Esophagus squamous epithelium (tissue), 5 donors: ENCODE measurements at regions not wholly inside any gene's neighbourhood (a gene's known extent, or its start where the extent isn't known, plus 50 kb on each side); places are given as distances from the start of the nearest gene placed in this dataset.

ENCODE experiments used
- DNase-seq: peaks from one replicate; lab custom pipeline; 2025; lab: John Stamatoyannopoulos, UW
- H3K27ac ChIP-seq, 4 donors: fragments of 200-600 bp; sonication (generic); one replicate each; pipeline ENCODE4 v1.5.1; 2016 to 2019; ENCODE audit warnings: mild to moderate bottlenecking in 1 of 4
- H3K27me3 ChIP-seq, 4 donors: fragments of 200-600 bp; sonication (generic); 1 replicate in 3 of 4; 2 replicates in 1 of 4; pipeline versions ENCODE4 v1.5.1 to v1.6.0; 2017 to 2021; ENCODE audit warnings: antibody characterized with exemption in 1 of 4
- H3K36me3 ChIP-seq, 3 donors: fragments of 200-600 bp; sonication (generic); one replicate each; pipeline ENCODE4 v1.5.1; 2016 to 2019
- H3K4me1 ChIP-seq, 3 donors: fragments of 200-600 bp; sonication (generic); one replicate each; pipeline ENCODE4 v1.5.1; 2017 to 2019
- H3K4me3 ChIP-seq, 4 donors: fragments of 200-600 bp; sonication (generic); 1 replicate in 3 of 4; 2 replicates in 1 of 4; pipeline ENCODE4 v1.5.1; 2016 to 2019; ENCODE audit warnings: mild to moderate bottlenecking in 2 of 4, moderate library complexity in 1 of 4
- H3K9me3 ChIP-seq, 3 donors: fragments of 200-600 bp; sonication (generic); one replicate each; pipeline ENCODE4 v1.5.1; 2016 to 2019
- POLR2A ChIP-seq, 4 donors: fragments of 450-650 bp; IDR thresholded peaks; one replicate each; pipeline ENCODE4 v1.6.1; 2017; ENCODE audit warnings: antibody characterized with exemption in 4 of 4, mild to moderate bottlenecking in 4 of 4, moderate library complexity in 3 of 4
- WGBS, 2 donors: methylation state at CpG; one replicate each; pipeline ENCODE4 v1.1.5; 2018; 5-methylcytosine and 5-hydroxymethylcytosine counted together
- intact Hi-C: fragments of 100-400 bp; cut with DNase I; formaldehyde crosslinking; loops from one replicate; pipeline ENCODE4 v1.15.0; 2022
- TF ChIP-seq, protein P1 (sequence below), 6 experiments: fragments of 450-650 bp in 4 of 6; fragments of 200-600 bp in 2 of 6; sonication (generic) in 2 of 6; IDR thresholded peaks; one replicate each; pipeline ENCODE4 v1.5.1; 2016 to 2019; ENCODE audit warnings: antibody characterized with exemption in 6 of 6, mild to moderate bottlenecking in 4 of 6, moderate library complexity in 4 of 6
- donor health status: DM: yes; HTN: yes; CAD: no.

DNA sequence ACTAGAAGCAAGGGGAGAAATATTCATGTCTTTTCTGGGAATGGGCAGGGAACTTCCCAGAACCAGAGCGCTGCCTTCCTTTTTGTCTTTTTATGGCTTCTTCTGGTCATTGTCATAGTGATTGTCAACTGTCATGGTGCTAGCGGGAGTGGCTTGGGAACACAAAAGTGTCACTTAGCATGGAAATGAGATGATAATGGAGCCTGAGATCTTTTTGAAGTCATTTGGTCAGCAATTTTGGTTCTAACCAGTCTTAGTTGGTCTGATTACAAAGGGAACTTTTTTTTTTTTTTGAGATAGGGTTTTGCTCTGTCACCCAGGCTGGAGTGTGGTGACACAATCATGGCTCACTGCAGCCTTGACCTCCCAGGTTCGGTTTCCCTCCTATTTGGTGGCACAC, 62.7 kb upstream of the RPH3A start:
- Histone ChIP-seq H3K27ac (no peak overlapping the region), H3K4me3 (no peak overlapping the region), H3K27me3 (peaks cover 0 to 48% (median 0%) of the 10 kb centered on the region in 4 donors), H3K9me3 (no peaks in the 10 kb centered on the region), H3K4me1 (no peaks in the 10 kb centered on the region), H3K36me3 (no peaks in the 10 kb centered on the region)
- no peak for DNase-seq
- intact Hi-C loops, result no loop called here
- no peak for TF ChIP-seq POLR2A (IDR thresholded peaks at IDR 0.05)
- TF ChIP-seq, protein P1, sequence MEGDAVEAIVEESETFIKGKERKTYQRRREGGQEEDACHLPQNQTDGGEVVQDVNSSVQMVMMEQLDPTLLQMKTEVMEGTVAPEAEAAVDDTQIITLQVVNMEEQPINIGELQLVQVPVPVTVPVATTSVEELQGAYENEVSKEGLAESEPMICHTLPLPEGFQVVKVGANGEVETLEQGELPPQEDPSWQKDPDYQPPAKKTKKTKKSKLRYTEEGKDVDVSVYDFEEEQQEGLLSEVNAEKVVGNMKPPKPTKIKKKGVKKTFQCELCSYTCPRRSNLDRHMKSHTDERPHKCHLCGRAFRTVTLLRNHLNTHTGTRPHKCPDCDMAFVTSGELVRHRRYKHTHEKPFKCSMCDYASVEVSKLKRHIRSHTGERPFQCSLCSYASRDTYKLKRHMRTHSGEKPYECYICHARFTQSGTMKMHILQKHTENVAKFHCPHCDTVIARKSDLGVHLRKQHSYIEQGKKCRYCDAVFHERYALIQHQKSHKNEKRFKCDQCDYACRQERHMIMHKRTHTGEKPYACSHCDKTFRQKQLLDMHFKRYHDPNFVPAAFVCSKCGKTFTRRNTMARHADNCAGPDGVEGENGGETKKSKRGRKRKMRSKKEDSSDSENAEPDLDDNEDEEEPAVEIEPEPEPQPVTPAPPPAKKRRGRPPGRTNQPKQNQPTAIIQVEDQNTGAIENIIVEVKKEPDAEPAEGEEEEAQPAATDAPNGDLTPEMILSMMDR (IDR thresholded peaks at IDR 0.05), result no peak
- WGBS, 2 donors, result 77 to 83% methylated on average over 3 of the region's 3 CpGs

DNA sequence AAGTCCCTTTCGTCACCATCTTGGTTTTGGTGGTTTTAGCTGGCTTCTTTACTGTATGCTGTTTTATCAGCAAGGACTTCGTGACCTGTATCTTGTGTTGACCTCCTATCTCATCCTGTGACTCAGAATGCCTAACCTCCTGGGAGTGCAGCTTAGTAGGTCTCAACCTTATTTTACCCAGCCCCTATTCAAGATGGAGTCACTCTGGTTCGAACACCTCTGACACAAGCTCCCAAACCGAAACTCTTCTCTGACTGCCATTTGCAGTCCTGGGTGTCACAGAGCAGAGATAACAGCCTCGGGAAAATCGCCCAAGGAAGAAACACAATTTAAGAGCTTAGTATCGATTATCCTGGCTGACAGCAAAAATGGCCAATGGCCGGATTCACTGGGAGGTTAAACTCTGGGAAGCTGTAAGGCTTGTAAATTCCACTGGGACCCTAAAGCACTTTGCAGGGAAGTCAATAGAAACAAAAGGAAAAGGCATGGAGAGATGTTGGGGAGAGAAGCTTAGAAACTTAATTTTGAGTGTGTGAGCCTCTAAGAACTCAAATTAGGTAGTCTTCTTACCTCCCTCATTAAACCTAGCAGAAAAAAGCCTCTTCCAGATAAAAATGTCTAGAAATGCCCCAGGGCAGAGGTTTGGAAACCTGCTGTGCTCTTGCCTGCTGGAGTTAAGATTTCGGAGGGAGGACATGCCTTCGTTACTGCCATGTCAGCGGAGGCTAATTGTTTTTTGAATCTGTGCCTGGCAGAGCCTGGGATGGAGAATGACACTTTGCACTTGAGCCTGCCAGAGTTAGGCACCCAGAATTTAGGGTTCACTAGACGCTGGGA, 56.5 kb upstream of the RPH3A start:
- Histone ChIP-seq H3K36me3 (no peaks in the 10 kb centered on the region), H3K27me3 (peaks cover 0 to 61% (median 0%) of the 10 kb centered on the region in 4 donors), H3K4me1 (no peaks in the 10 kb centered on the region), H3K9me3 (no peaks in the 10 kb centered on the region), H3K4me3 (no peak overlapping the region), H3K27ac (no peak overlapping the region)
- DNase-seq, result no peak
- intact Hi-C loops, result no loop called here
- 59 to 62% methylated on average over 12 of the region's 12 CpGs for WGBS, 2 donors
- TF ChIP-seq, protein P1 (IDR thresholded peaks at IDR 0.05), result no peak
- TF ChIP-seq POLR2A (IDR thresholded peaks at IDR 0.05), result no peak

DNA sequence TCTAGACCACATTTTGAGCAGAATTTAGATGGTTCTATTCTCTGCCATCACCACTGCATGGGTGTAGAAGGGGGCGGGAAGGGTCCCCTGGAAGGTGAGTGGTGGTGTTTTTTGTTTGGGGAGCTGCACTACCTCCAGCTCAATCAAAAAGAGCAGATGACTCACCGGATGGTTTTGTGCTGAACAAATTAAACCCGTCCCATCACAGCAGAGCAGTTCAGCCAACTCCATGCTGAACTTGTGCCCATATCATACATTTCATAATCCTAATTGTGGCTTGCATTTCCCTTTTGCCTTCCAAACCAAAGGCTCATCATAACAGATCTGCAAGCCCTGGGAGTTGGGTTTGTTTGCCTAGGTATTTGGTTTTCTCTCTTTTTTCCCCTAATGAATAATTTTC, 53.0 kb upstream of the RPH3A start:
- DNase-seq, result no peak
- Histone ChIP-seq H3K27ac (no peak overlapping the region), H3K4me1 (no peaks in the 10 kb centered on the region), H3K36me3 (no peaks in the 10 kb centered on the region), H3K27me3 (peaks cover 0 to 81% (median 2%) of the 10 kb centered on the region in 4 donors), H3K9me3 (no peaks in the 10 kb centered on the region), H3K4me3 (no peak overlapping the region)
- 21 to 22% methylated on average over 3 of the region's 3 CpGs for WGBS, 2 donors
- intact Hi-C loops, result no loop called here
- no peak for TF ChIP-seq POLR2A (IDR thresholded peaks at IDR 0.05)
- TF ChIP-seq, protein P1 (IDR thresholded peaks at IDR 0.05), result no peak

DNA sequence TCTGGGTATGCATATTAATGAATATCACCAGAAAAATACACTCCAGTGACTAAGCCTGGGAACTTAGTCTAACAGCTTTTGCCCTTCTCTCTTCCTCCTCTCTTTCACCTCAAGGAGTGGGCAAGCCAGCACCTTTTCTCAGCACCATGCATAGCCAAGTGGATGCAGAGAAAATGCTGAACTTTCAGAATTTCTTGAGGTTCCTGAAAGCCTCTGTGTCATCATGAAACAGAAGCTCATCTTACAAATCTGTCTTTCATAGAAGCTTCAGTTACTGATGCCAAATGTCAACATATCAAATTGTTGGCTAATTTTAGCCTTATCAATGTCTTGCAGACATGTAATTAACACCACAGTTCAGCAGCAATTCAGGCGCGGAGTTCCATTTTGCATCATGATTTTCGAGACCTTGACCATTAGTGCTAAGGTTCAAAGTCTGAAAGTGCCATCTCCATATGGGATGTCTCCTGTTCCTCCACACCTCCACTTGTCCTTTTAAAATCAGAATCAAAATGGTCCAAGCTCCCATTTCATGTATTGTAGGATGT, 51.1 kb upstream of the RPH3A start:
- no peak for TF ChIP-seq POLR2A (IDR thresholded peaks at IDR 0.05)
- TF ChIP-seq, protein P1 (IDR thresholded peaks at IDR 0.05), result no peak
- peaks cover 0 to 79% (median 2%) of the 10 kb centered on the region in 4 donors for H3K27me3 ChIP-seq
- H3K4me1 ChIP-seq, result no peaks in the 10 kb centered on the region
- H3K27ac ChIP-seq, result no peak overlapping the region
- intact Hi-C loops, result no loop called here
- no peaks in the 10 kb centered on the region for H3K36me3 ChIP-seq
- no peaks in the 10 kb centered on the region for H3K9me3 ChIP-seq
- no peak for DNase-seq
- H3K4me3 ChIP-seq, result no peak overlapping the region
- 88 to 89% methylated on average over 3 of the region's 3 CpGs for WGBS, 2 donors

DNA sequence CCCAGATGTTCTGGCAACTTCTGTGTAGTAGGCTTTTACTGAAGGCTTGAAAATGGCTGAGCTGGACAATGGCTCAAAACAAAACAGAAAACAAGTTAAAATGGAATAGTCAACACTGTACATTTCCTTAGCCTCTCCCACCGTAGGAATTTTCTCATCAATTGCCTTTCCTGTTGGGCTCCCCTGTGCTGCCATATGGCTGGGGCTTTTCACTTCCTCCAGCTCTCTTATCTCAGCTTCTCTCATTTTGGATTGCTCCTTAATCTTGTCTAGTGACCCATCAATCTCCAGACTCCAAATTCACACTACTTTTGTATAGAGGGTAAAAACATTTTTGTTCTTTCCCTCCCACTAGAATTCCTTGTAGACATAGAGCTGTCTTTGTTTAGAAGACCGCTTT, 50.4 kb upstream of the RPH3A start:
- WGBS, 2 donors, result 31 to 51% methylated on average over 1 to 2 of the region's 2 CpGs
- no peaks in the 10 kb centered on the region for H3K36me3 ChIP-seq
- no peak overlapping the region for H3K4me3 ChIP-seq
- H3K9me3 ChIP-seq, result no peaks in the 10 kb centered on the region
- intact Hi-C loops, result no loop called here
- peaks cover 0 to 79% (median 2%) of the 10 kb centered on the region in 4 donors for H3K27me3 ChIP-seq
- H3K4me1 ChIP-seq, result no peaks in the 10 kb centered on the region
- TF ChIP-seq, protein P1 (IDR thresholded peaks at IDR 0.05), result no peak
- TF ChIP-seq POLR2A (IDR thresholded peaks at IDR 0.05), result no peak
- DNase-seq, result no peak
- no peak overlapping the region for H3K27ac ChIP-seq
